DND-41 (cell line): ENCODE measurements at regions not wholly inside any gene's neighbourhood (a gene's known extent, or its start where the extent isn't known, plus 50 kb on each side); places are given as distances from the start of the nearest gene placed in this dataset.

Source experiments
- ATAC-seq: fragments of 200-7000 bp; cut with Tn5 transposase; 3 replicates; pipeline ENCODE4 v1.9.1; 2021; ENCODE audit warnings: low read depth; ENCODE audit not compliant: insufficient read depth
- DNase-seq: peaks from one replicate; pipeline ENCODE4 v3.0.0-alpha.2; 2020
- H2AFZ ChIP-seq: 2 replicates; pipeline ENCODE4 v1.6.0; 2012; ENCODE audit warnings: low read depth, low read length
- H3K27ac ChIP-seq: 2 replicates; pipeline ENCODE4 v1.5.1; 2012; ENCODE audit warnings: low read length, inconsistent platforms
- H3K27me3 ChIP-seq: fragments of 200-600 bp; sonication (generic); 2 replicates; pipeline ENCODE4 v1.6.0; 2012; ENCODE audit warnings: low read length, mild to moderate bottlenecking, inconsistent platforms; ENCODE audit not compliant: insufficient read depth, poor library complexity
- H3K36me3 ChIP-seq: 2 replicates; pipeline ENCODE4 v1.5.1; 2012; ENCODE audit warnings: low read length, inconsistent platforms; ENCODE audit not compliant: insufficient read depth
- H3K4me1 ChIP-seq: 2 replicates; pipeline ENCODE4 v1.5.1; 2012; ENCODE audit warnings: mild to moderate bottlenecking, low read length; ENCODE audit not compliant: insufficient read depth
- H3K4me2 ChIP-seq: 2 replicates; pipeline ENCODE4 v1.6.0; 2012; ENCODE audit warnings: mild to moderate bottlenecking, moderate library complexity, low read length, inconsistent platforms; ENCODE audit not compliant: insufficient read depth
- H3K4me3 ChIP-seq, 2 experiments: fragments of 200-600 bp in 1 of 2; shearing (Covaris generic) in 1 of 2; 2 replicates each; pipeline ENCODE4 v1.5.1; 2012 to 2016; ENCODE audit warnings: inconsistent platforms in 2 of 2, low read length in 2 of 2, mild to moderate bottlenecking in 2 of 2, low read depth in 1 of 2, moderate library complexity in 1 of 2
- H3K79me2 ChIP-seq: 2 replicates; pipeline ENCODE4 v1.6.0; 2012; ENCODE audit warnings: low read length, inconsistent platforms; ENCODE audit not compliant: insufficient read depth
- H3K9ac ChIP-seq: 2 replicates; pipeline ENCODE4 v1.6.0; 2012; ENCODE audit warnings: low read depth, mild to moderate bottlenecking, inconsistent platforms, low read length, moderate library complexity
- H3K9me3 ChIP-seq: 2 replicates; pipeline ENCODE4 v1.5.1; 2012; ENCODE audit warnings: low read length, moderate library complexity, mild to moderate bottlenecking, inconsistent platforms; ENCODE audit not compliant: insufficient read depth, severe bottlenecking
- H4K20me1 ChIP-seq: 2 replicates; pipeline ENCODE4 v1.6.0; 2012; ENCODE audit warnings: low read length; ENCODE audit not compliant: insufficient read depth
- CTCF ChIP-seq: IDR thresholded peaks from 2 replicates; pipeline ENCODE4 v1.5.1; 2012; ENCODE audit warnings: borderline replicate concordance, low read length, moderate library complexity, mild to moderate bottlenecking; ENCODE audit not compliant: poor library complexity, severe bottlenecking; ENCODE audit errors: extremely low read depth
- EZH2 ChIP-seq: IDR thresholded peaks from 3 replicates; pipeline ENCODE4 v1.6.1; 2012; ENCODE audit warnings: borderline replicate concordance, low read depth, mild to moderate bottlenecking, moderate library complexity, low read length, inconsistent platforms; ENCODE audit not compliant: severe bottlenecking

GRCh38 chr4:136858903-136859302 is 673.4 kb downstream of the PCDH18 start:
- peaks cover 4% of the 10 kb centered on the region for H3K4me1 ChIP-seq
- H3K4me3 ChIP-seq: no peak overlapping the region
- ATAC-seq (no peak), DNase-seq (no peak)
- no peak overlapping the region for H3K27ac ChIP-seq
- no peak overlapping the region for H2AFZ ChIP-seq
- H3K9me3 ChIP-seq: no peaks in the 10 kb centered on the region
- no peaks in the 10 kb centered on the region for H4K20me1 ChIP-seq
- no peaks in the 10 kb centered on the region for H3K79me2 ChIP-seq
- H3K9ac ChIP-seq: no peak overlapping the region
- no peak overlapping the region for H3K4me2 ChIP-seq
- H3K27me3 ChIP-seq: no peaks in the 10 kb centered on the region
- TF ChIP-seq EZH2: no peak
- TF ChIP-seq CTCF: no peak
- no peaks in the 10 kb centered on the region for H3K36me3 ChIP-seq

DNA sequence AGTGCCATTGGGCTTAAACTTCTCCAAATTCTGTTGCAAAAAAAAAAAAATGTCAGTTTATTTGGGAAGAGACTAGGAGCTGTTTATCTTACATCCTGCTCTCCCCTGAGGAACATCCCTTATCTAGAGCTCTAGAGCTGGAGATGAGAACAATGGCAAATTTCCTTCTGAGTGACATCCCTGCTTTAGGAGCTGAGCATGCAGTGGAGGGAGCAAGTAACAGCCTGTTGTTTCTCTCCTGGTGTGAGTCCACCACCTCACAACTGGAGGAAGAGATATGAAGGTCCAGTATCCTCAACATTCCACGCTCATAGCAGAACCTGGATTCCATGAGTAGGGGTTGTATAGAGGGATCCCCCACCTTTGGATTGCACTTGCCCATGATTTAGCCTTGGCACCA is 676.4 kb downstream of the PCDH18 start:
- Histone ChIP-seq H3K4me2 (no peak overlapping the region), H3K4me1 (no peaks in the 10 kb centered on the region), H3K27me3 (no peaks in the 10 kb centered on the region), H3K9me3 (no peaks in the 10 kb centered on the region), H2AFZ (no peak overlapping the region), H3K36me3 (no peaks in the 10 kb centered on the region), H3K27ac (no peak overlapping the region), H3K9ac (no peak overlapping the region), H3K79me2 (no peaks in the 10 kb centered on the region), H4K20me1 (no peaks in the 10 kb centered on the region), H3K4me3 (no peak overlapping the region)
- no peak for ATAC-seq
- TF ChIP-seq CTCF (no peak), EZH2 (no peak)
- DNase-seq: no peak

- Histone ChIP-seq H4K20me1 (no peaks in the 10 kb centered on the region), H3K79me2 (no peaks in the 10 kb centered on the region), H3K9ac (no peak overlapping the region), H3K27me3 (no peaks in the 10 kb centered on the region), H3K4me2 (no peak overlapping the region), H3K36me3 (no peaks in the 10 kb centered on the region), H3K4me1 (no peaks in the 10 kb centered on the region), H3K4me3 (no peak overlapping the region), H3K27ac (no peak overlapping the region), H3K9me3 (peaks cover 2% of the 10 kb centered on the region), H2AFZ (no peak overlapping the region)
- ATAC-seq (no peak), DNase-seq (no peak)
- TF ChIP-seq CTCF: no peak
- TF ChIP-seq EZH2: no peak
These were observed 681.8 kb downstream of the PCDH18 start for GRCh38 chr4:136850446-136850845.
